ENCODE measurements at regions not wholly inside any gene's neighbourhood (a gene's known extent, or its start where the extent isn't known, plus 50 kb on each side); places are given as distances from the start of the nearest gene placed in this dataset.

DNA sequence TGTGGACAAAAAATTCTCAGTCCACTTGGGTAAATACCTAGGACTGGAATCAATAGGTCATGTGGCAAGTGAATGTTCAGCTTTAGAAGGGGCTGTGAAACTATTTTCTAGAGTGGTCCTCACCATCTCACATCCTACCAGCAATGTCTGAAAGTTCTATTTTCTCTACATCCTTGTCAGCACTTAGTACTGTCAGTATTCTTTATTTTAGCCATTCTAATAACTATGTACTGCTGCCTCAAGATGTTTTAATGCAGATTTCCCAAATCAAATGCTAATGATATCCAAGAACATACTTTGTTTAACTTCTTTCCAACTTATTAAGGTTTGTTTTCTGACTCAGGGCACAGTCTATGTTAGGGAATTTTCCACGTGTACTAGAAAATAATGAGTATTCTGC lies 317.0 kb downstream of the BRD1 start:
- no peak overlapping the region for H3K4me3 ChIP-seq (ENCODE audit: low read depth in 2 of 2, low read length in 2 of 2)
- POLR2A ChIA-PET = no interaction called here
- no peaks in the 10 kb centered on the region for H3K4me1 ChIP-seq (ENCODE audit: control insufficient read depth, insufficient read depth, low read length)
- intact Hi-C loops (cut with micrococcal nuclease; ENCODE audit: unreplicated experiment) = no loop called here
- H3K9me3 ChIP-seq (ENCODE audit: control insufficient read depth, insufficient read depth, low read depth, low read length) = no peaks in the 10 kb centered on the region
- CTCF ChIA-PET = no interaction called here
- H3K27me3 ChIP-seq (ENCODE audit: control insufficient read depth, insufficient read depth, low read length) = no peaks in the 10 kb centered on the region
- BruUV-seq (replicated peaks) = no TSS peak
- TF ChIP-seq, protein P1, sequence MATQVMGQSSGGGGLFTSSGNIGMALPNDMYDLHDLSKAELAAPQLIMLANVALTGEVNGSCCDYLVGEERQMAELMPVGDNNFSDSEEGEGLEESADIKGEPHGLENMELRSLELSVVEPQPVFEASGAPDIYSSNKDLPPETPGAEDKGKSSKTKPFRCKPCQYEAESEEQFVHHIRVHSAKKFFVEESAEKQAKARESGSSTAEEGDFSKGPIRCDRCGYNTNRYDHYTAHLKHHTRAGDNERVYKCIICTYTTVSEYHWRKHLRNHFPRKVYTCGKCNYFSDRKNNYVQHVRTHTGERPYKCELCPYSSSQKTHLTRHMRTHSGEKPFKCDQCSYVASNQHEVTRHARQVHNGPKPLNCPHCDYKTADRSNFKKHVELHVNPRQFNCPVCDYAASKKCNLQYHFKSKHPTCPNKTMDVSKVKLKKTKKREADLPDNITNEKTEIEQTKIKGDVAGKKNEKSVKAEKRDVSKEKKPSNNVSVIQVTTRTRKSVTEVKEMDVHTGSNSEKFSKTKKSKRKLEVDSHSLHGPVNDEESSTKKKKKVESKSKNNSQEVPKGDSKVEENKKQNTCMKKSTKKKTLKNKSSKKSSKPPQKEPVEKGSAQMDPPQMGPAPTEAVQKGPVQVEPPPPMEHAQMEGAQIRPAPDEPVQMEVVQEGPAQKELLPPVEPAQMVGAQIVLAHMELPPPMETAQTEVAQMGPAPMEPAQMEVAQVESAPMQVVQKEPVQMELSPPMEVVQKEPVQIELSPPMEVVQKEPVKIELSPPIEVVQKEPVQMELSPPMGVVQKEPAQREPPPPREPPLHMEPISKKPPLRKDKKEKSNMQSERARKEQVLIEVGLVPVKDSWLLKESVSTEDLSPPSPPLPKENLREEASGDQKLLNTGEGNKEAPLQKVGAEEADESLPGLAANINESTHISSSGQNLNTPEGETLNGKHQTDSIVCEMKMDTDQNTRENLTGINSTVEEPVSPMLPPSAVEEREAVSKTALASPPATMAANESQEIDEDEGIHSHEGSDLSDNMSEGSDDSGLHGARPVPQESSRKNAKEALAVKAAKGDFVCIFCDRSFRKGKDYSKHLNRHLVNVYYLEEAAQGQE (IDR thresholded peaks at IDR 0.05; ENCODE audit: insufficient read depth in 1 of 2, low read depth in 2 of 2, low read length in 1 of 2) = no peak
- TF ChIP-seq, protein P2, sequence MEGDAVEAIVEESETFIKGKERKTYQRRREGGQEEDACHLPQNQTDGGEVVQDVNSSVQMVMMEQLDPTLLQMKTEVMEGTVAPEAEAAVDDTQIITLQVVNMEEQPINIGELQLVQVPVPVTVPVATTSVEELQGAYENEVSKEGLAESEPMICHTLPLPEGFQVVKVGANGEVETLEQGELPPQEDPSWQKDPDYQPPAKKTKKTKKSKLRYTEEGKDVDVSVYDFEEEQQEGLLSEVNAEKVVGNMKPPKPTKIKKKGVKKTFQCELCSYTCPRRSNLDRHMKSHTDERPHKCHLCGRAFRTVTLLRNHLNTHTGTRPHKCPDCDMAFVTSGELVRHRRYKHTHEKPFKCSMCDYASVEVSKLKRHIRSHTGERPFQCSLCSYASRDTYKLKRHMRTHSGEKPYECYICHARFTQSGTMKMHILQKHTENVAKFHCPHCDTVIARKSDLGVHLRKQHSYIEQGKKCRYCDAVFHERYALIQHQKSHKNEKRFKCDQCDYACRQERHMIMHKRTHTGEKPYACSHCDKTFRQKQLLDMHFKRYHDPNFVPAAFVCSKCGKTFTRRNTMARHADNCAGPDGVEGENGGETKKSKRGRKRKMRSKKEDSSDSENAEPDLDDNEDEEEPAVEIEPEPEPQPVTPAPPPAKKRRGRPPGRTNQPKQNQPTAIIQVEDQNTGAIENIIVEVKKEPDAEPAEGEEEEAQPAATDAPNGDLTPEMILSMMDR (IDR thresholded peaks at IDR 0.05) = no peak
- no peak for TF ChIP-seq SIN3A (IDR thresholded peaks at IDR 0.05; ENCODE audit: borderline replicate concordance, insufficient read depth, low read depth, low read length)
- TF ChIP-seq TCF7L2 (IDR thresholded peaks at IDR 0.05; ENCODE audit: low read depth, low read length) = no peak
- no peak for TF ChIP-seq POLR2AphosphoS5 (IDR thresholded peaks at IDR 0.05; ENCODE audit: low read depth, low read length)
- no peak for ATAC-seq
- H3K27ac ChIP-seq (ENCODE audit: low read length) = no peak overlapping the region
- no peaks in the 10 kb centered on the region for H3K36me3 ChIP-seq (ENCODE audit: control insufficient read depth, insufficient read depth, low read length)
- in situ Hi-C loops (cut with HindIII; ENCODE audit: low pct_unique_long_range_greater_than_20kb, low sequenced_read_pairs) = no loop called here
- DNase-seq (ENCODE audit: low read depth, low spot score) = no peak

DNA sequence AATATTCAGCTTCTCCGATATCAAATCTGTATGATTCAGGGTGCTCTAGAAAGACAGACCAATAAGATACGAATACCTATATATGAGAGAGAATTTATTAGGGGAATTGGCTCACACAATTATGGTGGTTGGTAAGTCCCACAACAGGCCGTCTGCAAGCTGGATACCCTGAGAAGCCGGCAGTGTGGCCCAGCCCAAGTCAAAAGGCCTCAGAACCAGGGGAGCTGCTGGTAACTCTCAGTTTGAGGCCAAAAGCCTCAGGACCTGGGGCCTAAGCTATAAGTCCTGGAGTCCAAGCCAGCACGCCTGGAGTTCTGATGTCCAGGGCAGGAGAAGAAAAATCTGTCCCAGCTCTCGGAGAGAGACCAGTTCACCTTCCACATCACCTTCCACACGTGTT lies 318.7 kb downstream of the BRD1 start:
- DNase-seq (ENCODE audit: low read depth, low spot score) = no peak
- POLR2A ChIA-PET = no interaction called here
- no peaks in the 10 kb centered on the region for H3K27me3 ChIP-seq (ENCODE audit: control insufficient read depth, insufficient read depth, low read length)

More for the DNA sequence above, 318.7 kb downstream of the BRD1 start:
- BruUV-seq (replicated peaks) = no TSS peak
- TF ChIP-seq POLR2AphosphoS5 (IDR thresholded peaks at IDR 0.05; ENCODE audit: low read depth, low read length) (no peak), TCF7L2 (IDR thresholded peaks at IDR 0.05; ENCODE audit: low read depth, low read length) (no peak), SIN3A (IDR thresholded peaks at IDR 0.05; ENCODE audit: borderline replicate concordance, insufficient read depth, low read depth, low read length) (no peak)
- TF ChIP-seq, protein P2 (IDR thresholded peaks at IDR 0.05) = no peak
- TF ChIP-seq, protein P1 (IDR thresholded peaks at IDR 0.05; ENCODE audit: insufficient read depth in 1 of 2, low read depth in 2 of 2, low read length in 1 of 2) = no peak
- CTCF ChIA-PET = no interaction called here
- Histone ChIP-seq H3K36me3 (ENCODE audit: control insufficient read depth, insufficient read depth, low read length) (no peaks in the 10 kb centered on the region), H3K4me3 (ENCODE audit: low read depth in 2 of 2, low read length in 2 of 2) (no peak overlapping the region), H3K27ac (ENCODE audit: low read length) (no peak overlapping the region), H3K9me3 (ENCODE audit: control insufficient read depth, insufficient read depth, low read depth, low read length) (no peaks in the 10 kb centered on the region), H3K4me1 (ENCODE audit: control insufficient read depth, insufficient read depth, low read length) (no peaks in the 10 kb centered on the region)
- intact Hi-C loops (cut with micrococcal nuclease; ENCODE audit: unreplicated experiment) = no loop called here
- ATAC-seq = no peak
- in situ Hi-C loops (cut with HindIII; ENCODE audit: low pct_unique_long_range_greater_than_20kb, low sequenced_read_pairs) = no loop called here

Data from Panc1 (cell line).